Glutamatergic neuron (in vitro differentiated cells): ENCODE measurements at regions not wholly inside any gene's neighbourhood (a gene's known extent, or its start where the extent isn't known, plus 50 kb on each side); places are given as distances from the start of the nearest gene placed in this dataset.

Experiments used
- DNase-seq: peaks from one replicate; pipeline ENCODE4 v3.0.0; 2022
- H3K27ac Mint-ChIP-seq: one replicate; pipeline ENCODE4 v1.8.0; 2020; ENCODE audit warnings: mild to moderate bottlenecking, mixed read lengths, inconsistent platforms; ENCODE audit not compliant: unreplicated experiment
- H3K27me3 Mint-ChIP-seq: one replicate; pipeline ENCODE4 v1.8.0; 2020; ENCODE audit warnings: mild to moderate bottlenecking, moderate library complexity, mixed read lengths, inconsistent platforms; ENCODE audit not compliant: unreplicated experiment
- H3K36me3 Mint-ChIP-seq: one replicate; pipeline ENCODE4 v1.8.0; 2020; ENCODE audit warnings: mild to moderate bottlenecking, mixed read lengths, inconsistent platforms; ENCODE audit not compliant: unreplicated experiment
- H3K4me1 Mint-ChIP-seq: one replicate; pipeline ENCODE4 v1.8.0; 2020; ENCODE audit warnings: mild to moderate bottlenecking, low read depth, mixed read lengths, inconsistent platforms; ENCODE audit not compliant: unreplicated experiment
- H3K4me3 Mint-ChIP-seq: one replicate; pipeline ENCODE4 v1.8.0; 2020; ENCODE audit warnings: mild to moderate bottlenecking, mixed read lengths, inconsistent platforms; ENCODE audit not compliant: unreplicated experiment
- H3K9me3 Mint-ChIP-seq: one replicate; pipeline ENCODE4 v1.8.0; 2020; ENCODE audit warnings: mild to moderate bottlenecking, moderate library complexity, mixed read lengths, inconsistent platforms; ENCODE audit not compliant: unreplicated experiment
- TF ChIP-seq, protein P1 (sequence below): fragments of 200-600 bp; sonication (generic); IDR thresholded peaks from one replicate; pipeline ENCODE4 v1.5.0; 2021; ENCODE audit not compliant: partially characterized antibody, unreplicated experiment

DNA sequence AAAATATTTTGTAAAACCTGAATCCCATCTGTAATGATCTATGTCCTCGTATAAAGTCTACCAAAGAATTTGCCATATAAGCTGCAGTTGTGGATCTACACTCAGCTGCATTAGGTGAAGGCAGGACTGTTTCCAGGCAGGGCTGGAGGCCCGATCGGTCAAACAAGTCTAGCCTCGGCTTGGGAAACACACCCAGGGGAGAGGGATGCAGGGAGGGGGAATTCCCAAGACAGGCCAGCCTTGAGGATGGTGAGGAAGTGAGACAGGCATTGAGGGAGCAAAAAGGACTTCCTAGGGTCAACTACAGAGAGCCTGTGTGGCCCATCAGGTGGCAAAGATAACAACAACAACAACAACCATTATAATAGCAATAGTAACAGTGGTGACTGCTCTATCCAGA, 174.1 kb upstream of the FSTL4 start:
- no peaks in the 10 kb centered on the region for H3K36me3 Mint-ChIP-seq
- DNase-seq, result no peak
- H3K4me1 Mint-ChIP-seq, result peaks cover 12% of the 10 kb centered on the region
- no peak overlapping the region for H3K27ac Mint-ChIP-seq
- H3K4me3 Mint-ChIP-seq, result no peak overlapping the region
- H3K9me3 Mint-ChIP-seq, result peaks cover 2% of the 10 kb centered on the region
- H3K27me3 Mint-ChIP-seq, result peaks cover 3% of the 10 kb centered on the region
- TF ChIP-seq, protein P1, sequence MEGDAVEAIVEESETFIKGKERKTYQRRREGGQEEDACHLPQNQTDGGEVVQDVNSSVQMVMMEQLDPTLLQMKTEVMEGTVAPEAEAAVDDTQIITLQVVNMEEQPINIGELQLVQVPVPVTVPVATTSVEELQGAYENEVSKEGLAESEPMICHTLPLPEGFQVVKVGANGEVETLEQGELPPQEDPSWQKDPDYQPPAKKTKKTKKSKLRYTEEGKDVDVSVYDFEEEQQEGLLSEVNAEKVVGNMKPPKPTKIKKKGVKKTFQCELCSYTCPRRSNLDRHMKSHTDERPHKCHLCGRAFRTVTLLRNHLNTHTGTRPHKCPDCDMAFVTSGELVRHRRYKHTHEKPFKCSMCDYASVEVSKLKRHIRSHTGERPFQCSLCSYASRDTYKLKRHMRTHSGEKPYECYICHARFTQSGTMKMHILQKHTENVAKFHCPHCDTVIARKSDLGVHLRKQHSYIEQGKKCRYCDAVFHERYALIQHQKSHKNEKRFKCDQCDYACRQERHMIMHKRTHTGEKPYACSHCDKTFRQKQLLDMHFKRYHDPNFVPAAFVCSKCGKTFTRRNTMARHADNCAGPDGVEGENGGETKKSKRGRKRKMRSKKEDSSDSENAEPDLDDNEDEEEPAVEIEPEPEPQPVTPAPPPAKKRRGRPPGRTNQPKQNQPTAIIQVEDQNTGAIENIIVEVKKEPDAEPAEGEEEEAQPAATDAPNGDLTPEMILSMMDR, result no peak

DNA sequence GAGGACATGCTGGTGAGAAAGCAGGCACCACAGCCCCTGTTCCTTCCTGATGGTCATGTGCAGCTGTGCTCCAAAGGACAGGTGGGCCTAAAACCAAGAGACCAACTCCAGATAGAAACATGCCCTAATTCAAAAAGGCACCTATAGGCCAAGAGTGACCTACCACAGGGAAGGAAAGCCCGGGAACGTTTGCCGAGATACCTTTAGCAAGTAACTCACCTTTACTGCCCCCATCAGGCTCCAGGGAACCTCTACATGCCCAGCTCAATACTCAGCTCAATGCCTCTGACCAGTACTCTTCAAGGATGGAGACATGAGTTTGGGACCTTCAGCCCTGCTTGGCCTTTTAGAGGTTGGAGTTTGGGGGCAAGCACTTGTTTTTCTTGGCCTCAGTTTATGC, 172.8 kb upstream of the FSTL4 start:
- no peak overlapping the region for H3K27ac Mint-ChIP-seq
- no peak overlapping the region for H3K4me3 Mint-ChIP-seq
- DNase-seq, result no peak
- peaks cover 2% of the 10 kb centered on the region for H3K9me3 Mint-ChIP-seq
- no peaks in the 10 kb centered on the region for H3K36me3 Mint-ChIP-seq
- TF ChIP-seq, protein P1, result no peak
- peaks cover 5% of the 10 kb centered on the region for H3K4me1 Mint-ChIP-seq
- peaks cover 7% of the 10 kb centered on the region for H3K27me3 Mint-ChIP-seq

DNA sequence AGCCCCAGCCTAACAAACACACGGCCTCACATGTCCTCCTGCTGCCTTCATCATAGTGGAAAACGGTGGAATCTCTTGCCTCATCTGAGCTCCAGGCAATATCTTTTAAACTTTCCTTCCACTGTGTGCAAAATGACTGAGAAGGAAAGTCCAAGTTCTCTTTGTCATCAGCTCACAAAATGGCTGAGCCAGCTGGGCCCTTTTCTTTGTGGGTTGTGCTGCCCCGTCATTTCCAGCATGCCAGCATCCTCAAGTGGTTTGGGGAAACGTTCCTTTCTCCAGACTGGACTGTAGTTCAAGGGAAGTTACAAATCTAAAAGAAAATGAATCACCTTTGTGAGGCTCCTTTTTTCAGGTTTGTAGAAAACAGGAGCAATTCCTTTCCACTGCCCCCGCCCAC, 171.1 kb upstream of the FSTL4 start:
- DNase-seq, result no peak
- Mint-ChIP-seq H3K4me3 (no peak overlapping the region), H3K4me1 (peaks cover 5% of the 10 kb centered on the region), H3K27ac (no peak overlapping the region), H3K27me3 (peaks cover 7% of the 10 kb centered on the region), H3K9me3 (peaks cover 2% of the 10 kb centered on the region), H3K36me3 (no peaks in the 10 kb centered on the region)
- TF ChIP-seq, protein P1, result no peak

DNA sequence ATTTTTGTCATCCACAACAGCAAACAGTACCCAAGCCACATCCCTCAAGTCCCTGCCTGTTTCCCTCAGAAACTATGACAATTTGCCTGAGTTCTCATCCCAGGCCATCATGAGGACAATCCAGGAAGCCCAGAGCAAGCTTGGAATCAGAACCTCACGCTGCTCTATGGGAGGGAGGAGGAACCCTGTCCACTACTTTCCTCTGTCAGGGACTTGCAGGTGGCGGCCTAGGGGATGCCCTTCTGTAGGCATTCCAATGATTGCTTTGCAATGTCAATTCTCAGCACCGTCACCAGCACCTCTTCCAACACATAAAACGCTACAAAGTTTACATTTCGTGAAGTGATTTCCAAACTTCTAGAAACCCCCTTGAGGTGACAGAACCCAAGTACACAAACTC, 170.4 kb upstream of the FSTL4 start:
- Mint-ChIP-seq H3K36me3 (no peaks in the 10 kb centered on the region), H3K27me3 (peaks cover 7% of the 10 kb centered on the region), H3K4me3 (no peak overlapping the region), H3K9me3 (peaks cover 2% of the 10 kb centered on the region), H3K27ac (no peak overlapping the region), H3K4me1 (peaks cover 5% of the 10 kb centered on the region)
- DNase-seq, result no peak
- TF ChIP-seq, protein P1, result no peak

DNA sequence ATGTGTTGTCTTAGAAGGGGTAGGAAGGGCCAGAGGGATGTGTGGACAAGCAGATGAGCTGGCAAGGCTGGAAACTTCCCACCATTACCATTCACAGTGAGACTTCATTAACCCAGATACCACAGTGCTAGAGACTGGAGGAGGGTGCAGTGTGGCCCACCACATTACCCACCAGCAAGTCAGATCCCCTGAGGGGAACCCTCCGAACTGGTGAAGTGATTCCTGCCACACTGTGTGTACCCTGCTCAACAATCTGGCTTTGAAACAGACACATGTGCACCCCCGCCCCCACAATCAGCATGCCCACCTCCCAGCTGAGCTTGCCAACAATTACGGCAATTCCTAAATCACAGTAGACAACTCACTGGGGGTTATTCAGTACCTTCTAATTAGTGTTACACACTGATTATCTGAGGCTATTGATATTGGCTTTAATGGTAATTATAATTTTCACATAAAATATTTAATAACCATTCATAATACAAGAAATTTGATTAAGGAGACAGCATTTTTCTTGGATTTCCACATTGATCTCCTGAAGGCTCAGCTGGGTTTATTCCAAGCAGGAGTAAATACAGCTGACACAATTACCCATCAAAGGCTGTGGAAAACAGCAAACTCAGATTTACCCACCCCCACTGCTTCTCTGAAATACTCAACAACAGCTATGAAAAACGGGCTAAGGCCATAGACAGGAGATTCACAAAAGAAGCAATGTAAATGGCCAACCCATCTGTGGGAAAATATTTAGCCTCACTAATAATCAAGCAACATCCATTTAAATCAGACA, 169.3 kb upstream of the FSTL4 start:
- no peak overlapping the region for H3K27ac Mint-ChIP-seq
- TF ChIP-seq, protein P1, result no peak

More for the DNA sequence above, 169.3 kb upstream of the FSTL4 start:
- no peak for DNase-seq
- Mint-ChIP-seq H3K27me3 (peaks cover 7% of the 10 kb centered on the region), H3K4me1 (peaks cover 5% of the 10 kb centered on the region), H3K4me3 (no peak overlapping the region), H3K36me3 (no peaks in the 10 kb centered on the region), H3K9me3 (peaks cover 2% of the 10 kb centered on the region)
